ENCODE measurements at regions not wholly inside any gene's neighbourhood (a gene's known extent, or its start where the extent isn't known, plus 50 kb on each side); places are given as distances from the start of the nearest gene placed in this dataset.
"Not testable (repeated sequence)": the region's sequence is repeated elsewhere in the genome, so short reads cannot be mapped to it uniquely, and the experiment has no call there.

GRCh38 chr11:57047610-57048009, 58.9 kb downstream of the OR5AK2 start:
- no peak for DNase-seq

GRCh38 chr11:57049749-57050148, 61.0 kb downstream of the OR5AK2 start:
- DNase-seq: no peak

GRCh38 chr11:57054817-57055216, 66.1 kb downstream of the OR5AK2 start:
- DNase-seq: no peak

GRCh38 chr11:57055744-57056143, 67.0 kb downstream of the OR5AK2 start:
- DNase-seq: no peak

- DNase-seq: no peak
These were observed 68.0 kb downstream of the OR5AK2 start for GRCh38 chr11:57056735-57057134.

- no peak for DNase-seq
These were observed 68.8 kb downstream of the OR5AK2 start for GRCh38 chr11:57057561-57057960.

GRCh38 chr11:57062957-57063356, 74.2 kb downstream of the OR5AK2 start:
- not testable (repeated sequence) for DNase-seq

GRCh38 chr11:57069942-57070341, 81.2 kb downstream of the OR5AK2 start:
- DNase-seq: no peak

- no peak for DNase-seq
These were observed 83.1 kb downstream of the OR5AK2 start for GRCh38 chr11:57071829-57072228.

- DNase-seq: no peak
These were observed 83.9 kb downstream of the OR5AK2 start for GRCh38 chr11:57072640-57073039.

- no peak for DNase-seq
These were observed 84.4 kb downstream of the OR5AK2 start for GRCh38 chr11:57073128-57073527.

GRCh38 chr11:57081356-57081755, 92.6 kb downstream of the OR5AK2 start:
- DNase-seq: no peak

- no peak for DNase-seq
These were observed 93.4 kb downstream of the OR5AK2 start for GRCh38 chr11:57082125-57082524.

GRCh38 chr11:57083641-57084385, 95.1 kb downstream of the OR5AK2 start:
- no peak for DNase-seq

- DNase-seq: no peak
These were observed 96.1 kb upstream of the LRRC55 start for GRCh38 chr11:57085611-57086010.

- DNase-seq: no peak
These were observed 93.8 kb upstream of the LRRC55 start for GRCh38 chr11:57087991-57088390.

- no peak for DNase-seq
These were observed 89.6 kb upstream of the LRRC55 start for GRCh38 chr11:57092028-57092698.

GRCh38 chr11:57094181-57094935, 87.4 kb upstream of the LRRC55 start:
- DNase-seq: no peak

- no peak for DNase-seq
These were observed 86.3 kb upstream of the LRRC55 start for GRCh38 chr11:57095417-57095816.

GRCh38 chr11:57095896-57096295, 85.9 kb upstream of the LRRC55 start:
- DNase-seq: no peak

- DNase-seq: no peak
These were observed 84.6 kb upstream of the LRRC55 start for GRCh38 chr11:57097149-57097548.

GRCh38 chr11:57098191-57098590, 83.6 kb upstream of the LRRC55 start:
- DNase-seq: no peak

- DNase-seq: no peak
These were observed 81.0 kb upstream of the LRRC55 start for GRCh38 chr11:57100638-57101331.
